PC-9 (cell line): ENCODE measurements at regions not wholly inside any gene's neighbourhood (a gene's known extent, or its start where the extent isn't known, plus 50 kb on each side); places are given as distances from the start of the nearest gene placed in this dataset.

ENCODE experiments used
- BruUV-seq: library from RNA; stranded (reverse); fragments of 400-500 nt; replicated peaks from 2 replicates; lab custom pipeline; 2021; lab: Mats Ljungman, UMichigan
- CTCF ChIA-PET: fragments of 300-600 bp; sonication (Branson Sonifier 250); formaldehyde crosslinking; loops from one replicate; lab custom pipeline; 2022; ENCODE audit warnings: antibody characterized with exemption; lab: Charles Lee
- POLR2A ChIA-PET: fragments of 300-600 bp; sonication (Branson Sonifier 250); formaldehyde crosslinking; loops from one replicate; lab custom pipeline; 2022; ENCODE audit warnings: antibody characterized with exemption; ENCODE audit not compliant: unreplicated experiment; lab: Charles Lee
- DNase-seq, 2 experiments: peaks; one replicate each; pipeline versions ENCODE4 v3.0.0 to v3.0.0-alpha.2; 2015 to 2022; ENCODE audit warnings: mixed read lengths in 1 of 2
- H2AFZ ChIP-seq: fragments of 200-600 bp; sonication (generic); 2 replicates; pipeline ENCODE4 v1.8.1; 2017; ENCODE audit warnings: antibody characterized with exemption
- H3F3A ChIP-seq: fragments of 200-600 bp; sonication (generic); 2 replicates; pipeline ENCODE4 v1.8.1; 2017; ENCODE audit warnings: antibody characterized with exemption, mild to moderate bottlenecking, low read depth; ENCODE audit not compliant: insufficient read depth
- H3K27ac ChIP-seq: fragments of 200-600 bp; sonication (generic); 2 replicates; pipeline ENCODE4 v1.6.1; 2016; ENCODE audit warnings: mixed run types
- H3K27me3 ChIP-seq: fragments of 200-600 bp; sonication (generic); 2 replicates; pipeline ENCODE4 v1.6.1; 2016; ENCODE audit warnings: low read depth, mixed run types; ENCODE audit not compliant: insufficient read depth
- H3K36me3 ChIP-seq: fragments of 200-600 bp; sonication (generic); 2 replicates; pipeline ENCODE4 v1.6.1; 2016; ENCODE audit warnings: low read depth, mixed run types
- H3K4me1 ChIP-seq: fragments of 200-600 bp; sonication (generic); replicated peaks from 2 replicates; pipeline ENCODE4 v1.6.1; 2016; ENCODE audit warnings: mixed run types; ENCODE audit not compliant: insufficient read depth
- H3K4me2 ChIP-seq: fragments of 200-600 bp; sonication (generic); 2 replicates; pipeline ENCODE4 v1.6.1; 2017; ENCODE audit warnings: mixed run types
- H3K4me3 ChIP-seq: fragments of 200-600 bp; sonication (generic); 2 replicates; pipeline ENCODE4 v1.6.1; 2016; ENCODE audit warnings: mixed run types
- H3K79me2 ChIP-seq: fragments of 200-600 bp; sonication (generic); 2 replicates; pipeline ENCODE4 v1.6.1; 2017; ENCODE audit warnings: low read depth, mixed run types
- H3K9me2 ChIP-seq: fragments of 200-600 bp; sonication (generic); 2 replicates; pipeline ENCODE4 v1.8.1; 2017; ENCODE audit warnings: mild to moderate bottlenecking; ENCODE audit not compliant: insufficient read depth
- H3K9me3 ChIP-seq: fragments of 200-600 bp; sonication (generic); 2 replicates; pipeline ENCODE4 v1.8.1; 2016; ENCODE audit warnings: low read depth; ENCODE audit not compliant: insufficient read depth
- H4K20me1 ChIP-seq: fragments of 200-600 bp; sonication (generic); 2 replicates; pipeline ENCODE4 v1.8.1; 2017; ENCODE audit not compliant: insufficient read depth
- EZH2 ChIP-seq: fragments of 200-600 bp; sonication (generic); IDR thresholded peaks from 2 replicates; pipeline ENCODE4 v1.8.0; 2017; ENCODE audit warnings: antibody characterized with exemption, low read depth
- intact Hi-C: fragments of 100-400 bp; cut with micrococcal nuclease; formaldehyde crosslinking; loops from one replicate; pipeline ENCODE4 v1.10.0; 2022; ENCODE audit not compliant: unreplicated experiment
- TF ChIP-seq, protein P1 (sequence below): fragments of 200-600 bp; sonication (generic); conservative IDR thresholded peaks from 2 replicates; pipeline ENCODE4 v1.6.1; 2017; ENCODE audit warnings: mixed run types, antibody characterized with exemption, mild to moderate bottlenecking, moderate library complexity

DNA sequence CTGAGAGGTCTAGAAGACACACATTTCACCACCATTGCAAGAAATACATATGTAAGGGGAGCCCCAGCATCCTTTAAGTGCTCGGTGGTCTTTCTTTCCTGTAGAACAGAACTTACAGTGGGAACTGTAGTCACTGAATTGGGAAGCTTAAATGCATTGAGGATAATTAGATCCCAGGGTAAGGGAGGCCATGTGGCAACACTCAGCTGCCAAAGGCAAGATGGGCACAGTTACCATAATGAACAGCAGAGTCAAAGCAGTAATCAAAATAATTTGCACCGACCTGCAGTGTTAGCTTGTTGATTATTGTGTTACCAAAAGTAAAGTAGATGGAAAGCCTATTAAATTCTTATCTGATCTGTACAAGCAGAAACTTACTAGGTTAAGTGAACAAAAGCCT is 291.2 kb upstream of the PCDH20 start:
- H3K9me2 ChIP-seq = no peaks in the 10 kb centered on the region
- H3K4me3 ChIP-seq = no peak overlapping the region
- H3K9me3 ChIP-seq = no peaks in the 10 kb centered on the region
- H3K4me2 ChIP-seq = no peak overlapping the region
- no peaks in the 10 kb centered on the region for H3K36me3 ChIP-seq
- intact Hi-C loops = no loop called here
- H4K20me1 ChIP-seq = no peaks in the 10 kb centered on the region
- no peaks in the 10 kb centered on the region for H3F3A ChIP-seq
- no peak overlapping the region for H2AFZ ChIP-seq
- no peak overlapping the region for H3K27ac ChIP-seq
- no peak for DNase-seq
- TF ChIP-seq EZH2 = no peak
- TF ChIP-seq, protein P1, sequence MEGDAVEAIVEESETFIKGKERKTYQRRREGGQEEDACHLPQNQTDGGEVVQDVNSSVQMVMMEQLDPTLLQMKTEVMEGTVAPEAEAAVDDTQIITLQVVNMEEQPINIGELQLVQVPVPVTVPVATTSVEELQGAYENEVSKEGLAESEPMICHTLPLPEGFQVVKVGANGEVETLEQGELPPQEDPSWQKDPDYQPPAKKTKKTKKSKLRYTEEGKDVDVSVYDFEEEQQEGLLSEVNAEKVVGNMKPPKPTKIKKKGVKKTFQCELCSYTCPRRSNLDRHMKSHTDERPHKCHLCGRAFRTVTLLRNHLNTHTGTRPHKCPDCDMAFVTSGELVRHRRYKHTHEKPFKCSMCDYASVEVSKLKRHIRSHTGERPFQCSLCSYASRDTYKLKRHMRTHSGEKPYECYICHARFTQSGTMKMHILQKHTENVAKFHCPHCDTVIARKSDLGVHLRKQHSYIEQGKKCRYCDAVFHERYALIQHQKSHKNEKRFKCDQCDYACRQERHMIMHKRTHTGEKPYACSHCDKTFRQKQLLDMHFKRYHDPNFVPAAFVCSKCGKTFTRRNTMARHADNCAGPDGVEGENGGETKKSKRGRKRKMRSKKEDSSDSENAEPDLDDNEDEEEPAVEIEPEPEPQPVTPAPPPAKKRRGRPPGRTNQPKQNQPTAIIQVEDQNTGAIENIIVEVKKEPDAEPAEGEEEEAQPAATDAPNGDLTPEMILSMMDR = no peak
- H3K79me2 ChIP-seq = no peaks in the 10 kb centered on the region
- H3K4me1 ChIP-seq = no peaks in the 10 kb centered on the region
- ChIA-PET POLR2A (no interaction called here), CTCF (no interaction called here)
- no TSS peak for BruUV-seq
- no peaks in the 10 kb centered on the region for H3K27me3 ChIP-seq

GRCh38 chr13:61700620-61701019 is 285.0 kb upstream of the PCDH20 start:
- ChIA-PET CTCF (no interaction called here), POLR2A (no interaction called here)
- Histone ChIP-seq H4K20me1 (no peaks in the 10 kb centered on the region), H3K9me3 (no peaks in the 10 kb centered on the region), H3F3A (no peaks in the 10 kb centered on the region), H3K36me3 (no peaks in the 10 kb centered on the region), H3K9me2 (no peaks in the 10 kb centered on the region), H3K4me3 (no peak overlapping the region), H2AFZ (no peak overlapping the region), H3K27me3 (no peaks in the 10 kb centered on the region), H3K79me2 (no peaks in the 10 kb centered on the region), H3K27ac (no peak overlapping the region), H3K4me1 (no peaks in the 10 kb centered on the region), H3K4me2 (no peak overlapping the region)
- intact Hi-C loops = no loop called here
- TF ChIP-seq EZH2 = no peak
- TF ChIP-seq, protein P1 = no peak
- DNase-seq = no peak
- no TSS peak for BruUV-seq

- Histone ChIP-seq H3K27me3 (no peaks in the 10 kb centered on the region), H3K4me1 (no peaks in the 10 kb centered on the region), H3F3A (no peaks in the 10 kb centered on the region), H3K27ac (no peak overlapping the region), H3K4me2 (no peak overlapping the region), H3K9me3 (no peaks in the 10 kb centered on the region), H4K20me1 (no peaks in the 10 kb centered on the region), H2AFZ (no peak overlapping the region), H3K9me2 (no peaks in the 10 kb centered on the region), H3K79me2 (no peaks in the 10 kb centered on the region), H3K36me3 (no peaks in the 10 kb centered on the region), H3K4me3 (no peak overlapping the region)
- no peak for TF ChIP-seq EZH2
- TF ChIP-seq, protein P1 = no peak
- intact Hi-C loops = no loop called here
- CTCF ChIA-PET = no interaction called here
- POLR2A ChIA-PET = no interaction called here
- no TSS peak for BruUV-seq
- no peak for DNase-seq
Observed at GRCh38 chr13:61700181-61700580, 284.5 kb upstream of the PCDH20 start.
